ENCODE measurements at regions not wholly inside any gene's neighbourhood (a gene's known extent, or its start where the extent isn't known, plus 50 kb on each side); places are given as distances from the start of the nearest gene placed in this dataset.

GRCh38 chr2:66899648-66900047 lies 464.7 kb downstream of the MEIS1 start:
- H2AFZ ChIP-seq (replicated peaks; ENCODE audit: low read length, poor library complexity) = no peak overlapping the region
- DNase-seq (peak; percentile 81), ATAC-seq (ENCODE audit: low read depth) (peak; percentile 68)
- peak overlapping the region; percentile 87; the same call in 1 of the 2 replicates for H3K18ac ChIP-seq (ENCODE audit: low read depth, low read length)
- H4K8ac ChIP-seq (ENCODE audit: low read depth in 2 of 2, low read length in 2 of 2) = peak overlapping the region in 1 of 2 experiments; percentile 78; a peak in 3 of 4 replicates
- no TSS peak for BruUV-seq (replicated peaks)
- H3K14ac ChIP-seq (replicated peaks; ENCODE audit: low read depth, low read length) = peak overlapping the region; percentile 86
- H3K4me3 ChIP-seq (ENCODE audit: insufficient read depth, low read depth, low read length) = no peak overlapping the region
- H3K56ac ChIP-seq (ENCODE audit: extremely low read depth, insufficient read depth, low read length) = 0 out of 2 replicates have a peak overlapping the region, but pooled peaks have one; percentile 48
- H2AK9ac ChIP-seq (replicated peaks; ENCODE audit: low read depth, low read length, poor library complexity) = no peak overlapping the region
- peak overlapping the region; percentile 41; the same call in 1 of the 2 replicates for H3K4me2 ChIP-seq (ENCODE audit: low read depth, low read length)
- H2BK15ac ChIP-seq (ENCODE audit: low read depth, low read length) = peak overlapping the region; percentile 83; the same call in 2 of the 3 replicates
- H4K5ac ChIP-seq (ENCODE audit: low read depth, low read length) = peak overlapping the region; percentile 83; the same call in 1 of the 2 replicates
- ChIA-PET CTCF (interaction anchor here (1.1 kb wide), 1 partner anchor 316 kb away, joined by 4 read pairs; no protein-coding TSS in a partner anchor), POLR2A (ENCODE audit: unreplicated experiment) (no interaction called here)
- H3K9me1 ChIP-seq (ENCODE audit: insufficient read depth, low read length) = peaks cover 10% of the 10 kb centered on the region
- peak overlapping the region; percentile 73 for H4K91ac ChIP-seq (ENCODE audit: insufficient read depth, low read depth, low read length)
- intact Hi-C loops (cut with micrococcal nuclease) (loop anchor here (5.0 to 10.0 kb wide), 2 partner anchors 505 to 873 kb away; no protein-coding TSS in a partner anchor), in situ Hi-C loops (cut with MboI; ENCODE audit: low sequenced_read_pairs) (no loop called here), dilution Hi-C loops (cut with HindIII; ENCODE audit: low sequenced_read_pairs, unreplicated experiment) (no loop called here)
- peaks cover 0 to 13% of the 10 kb centered on the region in 2 experiments; a peak in 2 of 4 replicates for H3K79me1 ChIP-seq (ENCODE audit: low read depth in 1 of 2, low read length in 2 of 2)
- H2BK20ac ChIP-seq (ENCODE audit: low read depth, low read length) = peak overlapping the region; percentile 96; the same call in 1 of the 2 replicates
- TF ChIP-seq CEBPB (IDR thresholded peaks at IDR 0.05; ENCODE audit: low read depth, low read length) = peak; percentile 72
- 0 out of 2 replicates have a peak, but pooled peaks have one; percentile 36 for TF ChIP-seq FOS (IDR thresholded peaks at IDR 0.05; ENCODE audit: low read depth, low read length)
- TF ChIP-seq MAZ (IDR thresholded peaks at IDR 0.05; ENCODE audit: borderline replicate concordance, low read depth, low read length) = no peak
- no peak for TF ChIP-seq MAFK (IDR thresholded peaks at IDR 0.05; ENCODE audit: low read depth, low read length)
- peak; percentile 87 for TF ChIP-seq BHLHE40 (IDR thresholded peaks at IDR 0.05; ENCODE audit: low read depth, low read length)
- TF ChIP-seq RFX5 (IDR thresholded peaks at IDR 0.05; ENCODE audit: low read depth, low read length) = no peak
- TF ChIP-seq CTCF (conservative IDR thresholded peaks at IDR 0.05; ENCODE audit: low read depth, low read length) = no peak
- TF ChIP-seq USF2 (IDR thresholded peaks at IDR 0.05; ENCODE audit: low read depth, low read length) = no peak
- peak; percentile 58 for TF ChIP-seq RCOR1 (IDR thresholded peaks at IDR 0.05; ENCODE audit: insufficient replicate concordance, low read length)
- H4K20me1 ChIP-seq (ENCODE audit: insufficient read depth, low read length) = no peaks in the 10 kb centered on the region
- H3K27ac ChIP-seq (ENCODE audit: insufficient read depth, low read length) = no peak overlapping the region
- H3K4ac ChIP-seq (ENCODE audit: low read depth, low read length) = peak overlapping the region; percentile 84
- peak overlapping the region; percentile 95 for H2BK120ac ChIP-seq (ENCODE audit: low read depth, low read length)
- no peaks in the 10 kb centered on the region for H3K27me3 ChIP-seq (ENCODE audit: control insufficient read depth, insufficient read depth, low read length)
- peak overlapping the region; percentile 100 for H2BK5ac ChIP-seq (ENCODE audit: low read depth, low read length, poor library complexity, severe bottlenecking)
- no peaks in the 10 kb centered on the region for H3K36me3 ChIP-seq (ENCODE audit: control insufficient read depth, insufficient read depth, low read length)
- H3K23ac ChIP-seq (ENCODE audit: low read depth, low read length) = peak overlapping the region; percentile 74; the same call in 1 of the 2 replicates
- H3K4me1 ChIP-seq (ENCODE audit: control insufficient read depth, insufficient read depth, low read length) = peaks cover 19% of the 10 kb centered on the region
- no peaks in the 10 kb centered on the region for H3K9me3 ChIP-seq (ENCODE audit: control insufficient read depth, insufficient read depth, low read length)
- H2AK5ac ChIP-seq (ENCODE audit: low read depth, low read length) = no peak overlapping the region
- no peak overlapping the region for H3K9ac ChIP-seq (ENCODE audit: low read depth, low read length)

All from IMR-90 (cell line).